ENCODE measurements at regions not wholly inside any gene's neighbourhood (a gene's known extent, or its start where the extent isn't known, plus 50 kb on each side); places are given as distances from the start of the nearest gene placed in this dataset.

DNA sequence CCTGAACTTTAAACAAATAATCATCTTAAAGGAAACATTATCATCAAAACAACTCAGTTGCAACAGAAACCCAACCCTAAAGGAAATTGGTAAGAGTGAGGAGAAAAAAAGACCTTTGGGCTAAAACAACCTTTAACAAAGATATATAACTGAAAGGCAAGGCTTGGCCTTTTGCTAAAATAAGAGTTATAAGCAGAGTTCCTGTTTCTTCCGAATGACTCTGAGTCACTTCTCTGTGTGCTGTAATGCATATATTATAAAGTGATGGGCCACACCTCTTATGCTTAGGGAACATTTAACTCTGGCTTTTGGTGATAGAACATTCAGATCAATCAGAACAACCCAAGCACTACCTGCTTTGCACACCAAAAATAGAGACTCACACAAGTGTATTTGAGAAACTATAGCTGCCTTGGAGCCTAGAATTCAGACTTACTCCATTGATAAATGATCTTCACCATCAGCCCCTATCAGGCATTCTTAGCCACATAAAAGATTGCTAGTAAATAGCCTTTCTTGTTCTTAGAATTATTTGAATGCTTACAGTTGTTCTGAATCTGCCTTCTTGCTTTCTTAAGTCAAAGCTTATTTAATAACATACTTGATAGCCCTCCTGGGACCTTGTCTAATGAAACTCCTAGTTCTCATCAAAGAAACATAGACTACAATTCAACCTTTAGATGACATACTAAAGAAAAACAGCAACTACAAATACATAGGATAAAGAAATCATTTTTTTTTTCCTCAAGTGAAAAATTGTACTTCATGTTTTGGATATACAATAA, 294.2 kb upstream of the SEMA6D start:
- no peak for DNase-seq (ENCODE audit: low spot score)
- ChIA-PET CTCF (ENCODE audit: unreplicated experiment) (no interaction called here), POLR2A (no interaction called here)
- Histone ChIP-seq H3K4me3 (ENCODE audit: low read depth, low read length, poor library complexity, severe bottlenecking) (no peak overlapping the region), H3K4me2 (ENCODE audit: low read length) (no peak overlapping the region), H3K9me2 (ENCODE audit: insufficient read depth, low read length) (no peaks in the 10 kb centered on the region), H3K4me1 (ENCODE audit: insufficient read depth, low read length, poor library complexity, severe bottlenecking) (no peaks in the 10 kb centered on the region), H4K20me1 (ENCODE audit: insufficient read depth, low read length) (no peaks in the 10 kb centered on the region), H3K79me2 (ENCODE audit: insufficient read depth, low read depth, low read length) (no peaks in the 10 kb centered on the region), H3K27ac (ENCODE audit: low read depth, low read length, poor library complexity, severe bottlenecking) (no peak overlapping the region), H3K9me3 (ENCODE audit: low read length) (no peaks in the 10 kb centered on the region), H2AFZ (ENCODE audit: low read length) (no peak overlapping the region), H3K36me3 (ENCODE audit: insufficient read depth, low read length) (no peaks in the 10 kb centered on the region)
- intact Hi-C loops (cut with micrococcal nuclease; ENCODE audit: unreplicated experiment), result no loop called here
- no TSS peak for BruUV-seq (replicated peaks)
- TF ChIP-seq EZH2phosphoT487 (IDR thresholded peaks at IDR 0.05; ENCODE audit: borderline replicate concordance, low read depth, low read length), result no peak
- TF ChIP-seq, protein P1, sequence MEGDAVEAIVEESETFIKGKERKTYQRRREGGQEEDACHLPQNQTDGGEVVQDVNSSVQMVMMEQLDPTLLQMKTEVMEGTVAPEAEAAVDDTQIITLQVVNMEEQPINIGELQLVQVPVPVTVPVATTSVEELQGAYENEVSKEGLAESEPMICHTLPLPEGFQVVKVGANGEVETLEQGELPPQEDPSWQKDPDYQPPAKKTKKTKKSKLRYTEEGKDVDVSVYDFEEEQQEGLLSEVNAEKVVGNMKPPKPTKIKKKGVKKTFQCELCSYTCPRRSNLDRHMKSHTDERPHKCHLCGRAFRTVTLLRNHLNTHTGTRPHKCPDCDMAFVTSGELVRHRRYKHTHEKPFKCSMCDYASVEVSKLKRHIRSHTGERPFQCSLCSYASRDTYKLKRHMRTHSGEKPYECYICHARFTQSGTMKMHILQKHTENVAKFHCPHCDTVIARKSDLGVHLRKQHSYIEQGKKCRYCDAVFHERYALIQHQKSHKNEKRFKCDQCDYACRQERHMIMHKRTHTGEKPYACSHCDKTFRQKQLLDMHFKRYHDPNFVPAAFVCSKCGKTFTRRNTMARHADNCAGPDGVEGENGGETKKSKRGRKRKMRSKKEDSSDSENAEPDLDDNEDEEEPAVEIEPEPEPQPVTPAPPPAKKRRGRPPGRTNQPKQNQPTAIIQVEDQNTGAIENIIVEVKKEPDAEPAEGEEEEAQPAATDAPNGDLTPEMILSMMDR (conservative IDR thresholded peaks at IDR 0.05; ENCODE audit: low read length), result no peak

DNA sequence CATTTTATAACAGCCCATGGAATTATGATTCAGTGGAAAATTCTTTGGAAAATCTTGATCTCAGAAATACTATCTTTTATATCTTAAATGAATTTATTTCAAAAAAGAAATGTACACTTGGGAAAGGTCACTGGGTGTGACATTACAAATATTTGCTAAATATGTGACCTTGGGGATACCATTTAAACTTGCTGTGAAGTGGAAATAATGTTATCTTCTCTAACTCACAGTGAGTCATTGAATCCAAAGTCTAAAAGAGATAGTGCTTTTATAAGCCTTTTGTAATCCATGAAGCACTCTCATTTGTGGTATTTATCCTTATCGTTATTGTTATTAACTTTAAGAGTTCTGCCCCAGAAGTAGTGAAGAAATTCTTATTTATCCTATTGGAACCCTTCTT, 289.8 kb upstream of the SEMA6D start:
- ChIA-PET CTCF (ENCODE audit: unreplicated experiment) (no interaction called here), POLR2A (no interaction called here)
- no peaks in the 10 kb centered on the region for H4K20me1 ChIP-seq (ENCODE audit: insufficient read depth, low read length)
- H3K79me2 ChIP-seq (ENCODE audit: insufficient read depth, low read depth, low read length), result no peaks in the 10 kb centered on the region
- BruUV-seq (replicated peaks), result no TSS peak
- H3K4me2 ChIP-seq (ENCODE audit: low read length), result no peak overlapping the region
- no peaks in the 10 kb centered on the region for H3K36me3 ChIP-seq (ENCODE audit: insufficient read depth, low read length)
- no peaks in the 10 kb centered on the region for H3K9me3 ChIP-seq (ENCODE audit: low read length)
- no peaks in the 10 kb centered on the region for H3K9me2 ChIP-seq (ENCODE audit: insufficient read depth, low read length)
- H3K27ac ChIP-seq (ENCODE audit: low read depth, low read length, poor library complexity, severe bottlenecking), result no peak overlapping the region
- intact Hi-C loops (cut with micrococcal nuclease; ENCODE audit: unreplicated experiment), result no loop called here
- H3K4me1 ChIP-seq (ENCODE audit: insufficient read depth, low read length, poor library complexity, severe bottlenecking), result no peaks in the 10 kb centered on the region
- H3K4me3 ChIP-seq (ENCODE audit: low read depth, low read length, poor library complexity, severe bottlenecking), result no peak overlapping the region
- no peak overlapping the region for H2AFZ ChIP-seq (ENCODE audit: low read length)
- no peak for TF ChIP-seq EZH2phosphoT487 (IDR thresholded peaks at IDR 0.05; ENCODE audit: borderline replicate concordance, low read depth, low read length)
- TF ChIP-seq, protein P1 (conservative IDR thresholded peaks at IDR 0.05; ENCODE audit: low read length), result no peak
- DNase-seq (ENCODE audit: low spot score), result no peak

DNA sequence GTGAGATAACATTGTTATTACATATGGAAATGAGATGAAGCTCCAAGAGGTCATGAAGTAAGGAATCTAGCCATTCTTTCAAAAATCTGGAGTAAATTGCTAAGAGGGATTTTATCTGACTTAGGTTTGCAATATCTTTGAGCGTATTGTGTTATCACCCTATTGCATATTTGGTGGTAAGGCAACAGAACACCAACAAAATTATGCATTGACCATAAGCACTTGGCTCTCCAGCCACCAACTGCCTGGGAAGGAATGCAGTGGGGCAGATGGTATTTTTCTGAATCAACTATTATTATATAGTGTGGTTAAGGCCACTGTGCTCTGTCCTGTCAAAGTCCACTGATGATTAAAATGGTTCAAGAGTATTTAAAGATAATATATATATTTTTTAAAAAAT, 287.9 kb upstream of the SEMA6D start:
- no peaks in the 10 kb centered on the region for H3K36me3 ChIP-seq (ENCODE audit: insufficient read depth, low read length)
- H3K9me2 ChIP-seq (ENCODE audit: insufficient read depth, low read length), result no peaks in the 10 kb centered on the region
- DNase-seq (ENCODE audit: low spot score), result no peak
- no peaks in the 10 kb centered on the region for H4K20me1 ChIP-seq (ENCODE audit: insufficient read depth, low read length)
- intact Hi-C loops (cut with micrococcal nuclease; ENCODE audit: unreplicated experiment), result no loop called here
- BruUV-seq (replicated peaks), result no TSS peak
- no peak overlapping the region for H3K27ac ChIP-seq (ENCODE audit: low read depth, low read length, poor library complexity, severe bottlenecking)
- POLR2A ChIA-PET, result no interaction called here
- no peak overlapping the region for H2AFZ ChIP-seq (ENCODE audit: low read length)
- no peak overlapping the region for H3K4me3 ChIP-seq (ENCODE audit: low read depth, low read length, poor library complexity, severe bottlenecking)
- H3K4me1 ChIP-seq (ENCODE audit: insufficient read depth, low read length, poor library complexity, severe bottlenecking), result no peaks in the 10 kb centered on the region
- H3K79me2 ChIP-seq (ENCODE audit: insufficient read depth, low read depth, low read length), result no peaks in the 10 kb centered on the region
- H3K9me3 ChIP-seq (ENCODE audit: low read length), result no peaks in the 10 kb centered on the region
- CTCF ChIA-PET (ENCODE audit: unreplicated experiment), result no interaction called here
- no peak overlapping the region for H3K4me2 ChIP-seq (ENCODE audit: low read length)
- no peak for TF ChIP-seq EZH2phosphoT487 (IDR thresholded peaks at IDR 0.05; ENCODE audit: borderline replicate concordance, low read depth, low read length)
- TF ChIP-seq, protein P1 (conservative IDR thresholded peaks at IDR 0.05; ENCODE audit: low read length), result no peak

All from OCI-LY7 (cell line).